AG09319 (cell line): ENCODE measurements at regions not wholly inside any gene's neighbourhood (a gene's known extent, or its start where the extent isn't known, plus 50 kb on each side); places are given as distances from the start of the nearest gene placed in this dataset.

Experiments used
- DNase-seq: peaks from one replicate; pipeline ENCODE4 v3.0.0-alpha.2; 2010; ENCODE audit warnings: low read depth; ENCODE audit errors: extremely low read depth
- TF ChIP-seq, protein P1 (sequence below): IDR thresholded peaks from 2 replicates; pipeline ENCODE4 v1.5.1; 2011; ENCODE audit warnings: low read depth, mild to moderate bottlenecking, inconsistent platforms, low read length, moderate library complexity

DNA sequence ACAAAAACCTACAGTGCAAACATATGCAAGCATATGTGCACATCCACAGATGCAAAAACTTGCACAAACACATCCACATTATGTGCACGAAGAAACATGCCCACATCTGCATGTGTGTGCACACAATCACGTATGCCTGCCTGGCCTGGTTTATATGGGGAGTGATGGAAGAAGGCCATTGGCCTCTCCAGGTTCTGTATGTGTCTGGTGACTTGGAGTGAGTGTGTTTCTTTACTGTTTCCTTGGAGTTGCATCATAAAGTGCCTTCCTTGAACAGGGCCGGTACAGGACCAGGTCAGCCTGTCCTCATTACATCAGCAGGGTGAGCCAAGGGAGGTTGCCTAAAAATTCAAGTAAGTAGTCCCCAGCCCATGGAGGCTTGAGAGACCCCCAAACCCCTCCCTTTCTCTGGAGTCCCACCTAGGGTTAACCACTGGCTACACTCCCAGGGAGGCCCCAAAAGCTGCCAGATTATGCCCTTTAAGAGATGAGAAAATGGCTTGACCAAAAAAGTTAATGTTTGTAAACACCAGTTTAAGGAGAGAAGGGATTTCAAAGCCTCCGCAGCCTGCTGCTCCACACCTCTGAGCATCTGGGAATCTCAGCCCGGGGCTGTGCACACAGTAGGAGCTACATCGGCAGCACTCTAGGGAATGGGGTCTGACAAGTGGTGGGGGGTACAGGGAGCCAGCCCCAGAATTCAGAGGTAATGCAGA, 140.8 kb downstream of the VEGFA start:
- TF ChIP-seq, protein P1, sequence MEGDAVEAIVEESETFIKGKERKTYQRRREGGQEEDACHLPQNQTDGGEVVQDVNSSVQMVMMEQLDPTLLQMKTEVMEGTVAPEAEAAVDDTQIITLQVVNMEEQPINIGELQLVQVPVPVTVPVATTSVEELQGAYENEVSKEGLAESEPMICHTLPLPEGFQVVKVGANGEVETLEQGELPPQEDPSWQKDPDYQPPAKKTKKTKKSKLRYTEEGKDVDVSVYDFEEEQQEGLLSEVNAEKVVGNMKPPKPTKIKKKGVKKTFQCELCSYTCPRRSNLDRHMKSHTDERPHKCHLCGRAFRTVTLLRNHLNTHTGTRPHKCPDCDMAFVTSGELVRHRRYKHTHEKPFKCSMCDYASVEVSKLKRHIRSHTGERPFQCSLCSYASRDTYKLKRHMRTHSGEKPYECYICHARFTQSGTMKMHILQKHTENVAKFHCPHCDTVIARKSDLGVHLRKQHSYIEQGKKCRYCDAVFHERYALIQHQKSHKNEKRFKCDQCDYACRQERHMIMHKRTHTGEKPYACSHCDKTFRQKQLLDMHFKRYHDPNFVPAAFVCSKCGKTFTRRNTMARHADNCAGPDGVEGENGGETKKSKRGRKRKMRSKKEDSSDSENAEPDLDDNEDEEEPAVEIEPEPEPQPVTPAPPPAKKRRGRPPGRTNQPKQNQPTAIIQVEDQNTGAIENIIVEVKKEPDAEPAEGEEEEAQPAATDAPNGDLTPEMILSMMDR, result no peak

DNA sequence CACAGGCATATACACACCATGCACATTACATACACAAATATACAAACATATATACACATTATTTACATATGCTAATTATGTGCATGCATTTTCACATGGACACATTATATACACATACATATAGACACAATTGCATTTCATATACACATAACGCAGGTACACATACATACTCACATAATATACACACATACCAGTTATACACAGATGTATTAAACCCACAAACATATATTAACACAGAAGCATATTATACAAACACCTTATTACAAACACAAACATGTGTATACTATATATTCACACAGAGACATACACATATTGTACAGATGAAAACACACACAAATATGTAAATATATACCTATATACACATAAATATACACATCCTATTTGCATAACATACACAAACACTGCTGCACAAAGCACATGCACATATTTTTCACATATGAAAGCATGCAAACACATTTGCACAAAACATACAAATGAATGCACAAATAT, 140.2 kb downstream of the VEGFA start:
- DNase-seq, result no peak
- TF ChIP-seq, protein P1, result no peak

More for the DNA sequence above, 140.8 kb downstream of the VEGFA start:
- peak; percentile 65 for DNase-seq

DNA sequence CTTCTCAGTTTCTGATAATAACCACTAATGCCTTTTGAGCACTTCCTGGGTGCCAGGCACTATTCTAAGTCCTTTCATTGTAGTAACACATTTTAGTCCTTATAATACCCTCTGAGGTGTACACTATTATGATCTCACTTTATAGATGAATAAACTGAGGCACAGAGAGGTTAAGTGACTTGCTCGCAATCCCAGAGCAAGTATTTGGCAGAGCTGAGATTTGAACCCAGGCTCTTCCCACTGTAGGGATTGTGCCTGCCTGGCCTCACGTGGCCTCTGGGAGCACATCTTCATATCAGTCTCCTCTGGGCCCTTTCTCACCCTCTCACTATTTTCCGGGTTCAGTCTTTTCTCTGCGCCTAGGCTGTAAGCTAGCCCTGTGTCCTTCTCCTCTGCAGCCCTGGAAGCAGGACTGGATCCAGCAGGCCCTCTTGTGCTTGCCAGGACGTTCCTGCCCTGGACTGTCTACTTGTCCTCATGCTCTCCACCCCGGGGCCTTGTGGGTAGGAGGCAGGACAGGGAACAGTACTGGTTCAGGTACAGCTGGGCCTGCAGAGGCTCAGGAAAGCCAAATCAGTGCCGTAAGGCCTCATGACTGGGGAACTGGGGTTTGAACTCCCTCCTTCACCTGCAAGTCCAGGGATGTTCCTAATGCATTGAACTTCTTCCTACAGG, 139.6 kb downstream of the VEGFA start:
- TF ChIP-seq, protein P1, result no peak

DNA sequence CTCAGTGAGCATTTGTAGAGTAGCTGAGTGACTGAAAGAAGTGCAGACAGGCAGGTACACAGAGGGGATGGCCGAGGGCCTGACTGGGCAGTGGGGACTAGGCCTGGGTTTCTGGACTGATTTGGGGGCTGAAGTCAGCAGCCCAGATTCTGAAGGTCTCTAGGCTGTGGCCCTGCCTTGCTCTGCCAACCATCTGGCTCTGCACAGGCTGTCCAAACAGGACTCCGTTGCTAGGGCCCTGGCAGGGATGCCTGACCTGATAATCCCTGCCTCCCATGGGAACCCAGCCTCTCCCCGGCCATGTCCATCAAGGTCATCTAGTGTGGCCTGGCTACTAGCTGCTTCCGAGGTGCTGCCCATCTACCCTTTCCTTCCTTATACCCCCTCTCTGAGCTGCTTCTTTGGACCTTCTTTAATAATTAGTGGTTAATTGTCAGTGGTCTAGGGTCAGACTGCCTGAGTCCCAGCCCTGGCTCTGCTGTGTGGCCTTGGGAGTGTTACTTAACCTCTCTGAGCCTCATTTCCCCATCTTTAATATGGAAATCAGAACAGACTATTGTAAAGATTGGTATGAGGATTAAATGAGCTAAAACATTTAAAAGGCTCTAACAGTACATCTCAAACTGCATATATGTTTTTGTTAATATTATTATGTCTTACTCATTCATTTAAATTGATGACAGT, 137.9 kb downstream of the VEGFA start:
- TF ChIP-seq, protein P1, result no peak
- no peak for DNase-seq

More for the DNA sequence above, 139.6 kb downstream of the VEGFA start:
- DNase-seq, result no peak

DNA sequence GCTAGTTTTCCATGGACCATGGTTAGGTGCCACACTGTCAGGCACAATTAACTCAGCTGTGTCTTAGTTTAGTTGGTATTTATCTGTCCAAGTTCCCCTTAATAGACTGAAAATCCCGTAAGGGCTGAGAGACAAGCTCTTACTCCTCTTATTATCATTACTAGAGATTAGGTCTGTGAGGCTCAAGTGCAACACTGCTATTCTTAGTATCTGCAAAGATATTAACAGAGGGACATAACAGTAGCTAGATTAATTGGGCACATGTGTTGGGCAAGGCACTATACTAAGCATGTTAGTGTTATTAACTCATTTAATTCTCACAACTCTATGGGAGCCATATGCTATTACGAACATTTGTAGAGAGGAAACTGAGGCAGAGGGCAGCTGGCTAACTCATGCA, 137.3 kb downstream of the VEGFA start:
- TF ChIP-seq, protein P1, result no peak
- no peak for DNase-seq

DNA sequence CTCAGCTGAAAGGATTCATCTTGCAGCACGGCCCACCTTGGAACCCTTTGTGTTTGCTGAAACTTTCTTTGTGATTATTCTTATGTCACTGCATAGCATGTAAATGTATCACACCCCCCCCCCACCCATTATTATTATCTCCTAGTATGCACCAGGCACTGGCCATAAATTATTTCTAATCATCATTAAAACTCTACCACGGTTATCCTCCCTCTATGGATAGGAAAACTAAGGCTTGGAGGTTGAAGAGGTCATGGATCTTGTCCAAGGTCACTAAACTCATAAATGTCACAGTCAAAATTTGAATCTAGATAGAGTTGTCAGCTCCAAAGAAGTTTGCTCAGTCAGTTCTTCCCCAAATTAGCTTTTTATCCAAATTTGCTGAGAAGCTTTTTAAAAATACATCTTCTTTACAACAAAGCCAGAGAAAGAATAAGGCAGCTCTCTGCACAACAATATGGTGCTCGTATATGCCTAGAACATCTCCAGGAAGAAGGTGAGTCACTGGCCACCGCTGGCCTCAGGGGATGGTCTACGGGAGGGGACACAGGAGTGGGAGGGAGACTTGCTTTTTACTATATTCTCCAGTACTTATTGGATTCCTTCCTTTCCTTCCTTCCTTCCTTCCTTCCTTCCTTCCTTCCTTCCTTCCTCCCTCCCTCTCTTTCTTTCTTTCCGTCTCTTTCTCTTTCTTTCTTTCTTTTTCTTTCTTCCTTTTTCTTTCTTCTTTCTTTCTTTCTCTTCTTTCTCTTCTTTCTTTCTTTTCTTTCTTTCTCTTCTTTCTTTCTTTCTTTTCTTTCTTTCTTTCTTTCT, 134.5 kb downstream of the VEGFA start:
- TF ChIP-seq, protein P1, result no peak
- no peak for DNase-seq
